ENCODE measurements at regions not wholly inside any gene's neighbourhood (a gene's known extent, or its start where the extent isn't known, plus 50 kb on each side); places are given as distances from the start of the nearest gene placed in this dataset.

DNA sequence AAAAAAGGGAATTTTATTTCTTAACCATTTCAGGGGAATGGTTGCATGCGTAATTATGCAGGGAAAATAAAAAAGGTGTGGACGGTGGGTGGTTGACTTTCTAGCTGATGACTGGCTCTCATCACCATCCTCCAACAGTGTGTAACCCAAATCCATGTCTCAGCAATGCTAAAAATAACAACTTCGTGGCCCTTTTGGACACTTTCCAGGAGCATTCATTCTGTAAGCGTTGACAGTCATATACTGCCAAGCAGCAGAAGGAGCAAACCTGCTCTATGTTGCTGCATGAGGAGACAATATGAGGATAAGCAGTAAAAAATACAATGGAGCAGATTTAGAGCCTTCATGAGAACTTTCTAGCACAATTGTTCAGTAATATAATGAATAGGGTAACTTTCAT is 189.1 kb downstream of the ANXA2 start:
- TF ChIP-seq, protein P1, sequence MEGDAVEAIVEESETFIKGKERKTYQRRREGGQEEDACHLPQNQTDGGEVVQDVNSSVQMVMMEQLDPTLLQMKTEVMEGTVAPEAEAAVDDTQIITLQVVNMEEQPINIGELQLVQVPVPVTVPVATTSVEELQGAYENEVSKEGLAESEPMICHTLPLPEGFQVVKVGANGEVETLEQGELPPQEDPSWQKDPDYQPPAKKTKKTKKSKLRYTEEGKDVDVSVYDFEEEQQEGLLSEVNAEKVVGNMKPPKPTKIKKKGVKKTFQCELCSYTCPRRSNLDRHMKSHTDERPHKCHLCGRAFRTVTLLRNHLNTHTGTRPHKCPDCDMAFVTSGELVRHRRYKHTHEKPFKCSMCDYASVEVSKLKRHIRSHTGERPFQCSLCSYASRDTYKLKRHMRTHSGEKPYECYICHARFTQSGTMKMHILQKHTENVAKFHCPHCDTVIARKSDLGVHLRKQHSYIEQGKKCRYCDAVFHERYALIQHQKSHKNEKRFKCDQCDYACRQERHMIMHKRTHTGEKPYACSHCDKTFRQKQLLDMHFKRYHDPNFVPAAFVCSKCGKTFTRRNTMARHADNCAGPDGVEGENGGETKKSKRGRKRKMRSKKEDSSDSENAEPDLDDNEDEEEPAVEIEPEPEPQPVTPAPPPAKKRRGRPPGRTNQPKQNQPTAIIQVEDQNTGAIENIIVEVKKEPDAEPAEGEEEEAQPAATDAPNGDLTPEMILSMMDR (IDR thresholded peaks at IDR 0.05; ENCODE audit: borderline replicate concordance, extremely low read depth, low read length, poor library complexity, severe bottlenecking), result no peak
- no peak for TF ChIP-seq EZH2 (IDR thresholded peaks at IDR 0.05; ENCODE audit: borderline replicate concordance, low read depth, low read length, severe bottlenecking)
